HG03378 (cell line): ENCODE measurements at regions not wholly inside any gene's neighbourhood (a gene's known extent, or its start where the extent isn't known, plus 50 kb on each side); places are given as distances from the start of the nearest gene placed in this dataset.
A peak's percentile ranks its signal among the peaks of the same experiment; 100 is the strongest.
"Not testable (repeated sequence)": the region's sequence is repeated elsewhere in the genome, so short reads cannot be mapped to it uniquely, and the experiment has no call there.

Experiments
- ATAC-seq: cut with Tn5 transposase; IDR thresholded peaks from one replicate; pipeline ENCODE4 v1.9.1; 2021; ENCODE audit warnings: mild to moderate bottlenecking, moderate library complexity; ENCODE audit not compliant: unreplicated experiment

- ATAC-seq = not testable (repeated sequence)
These were observed 140.0 kb upstream of the C1GALT1 start for GRCh38 chr7:7042286-7042893.

- no peak for ATAC-seq
These were observed 137.5 kb upstream of the C1GALT1 start for GRCh38 chr7:7044806-7045205.

GRCh38 chr7:7048213-7048612 is 134.1 kb upstream of the C1GALT1 start:
- ATAC-seq = no peak

- ATAC-seq = peak; percentile 83
These were observed 131.0 kb upstream of the C1GALT1 start for GRCh38 chr7:7051206-7051877.

GRCh38 chr7:7054252-7054830 is 128.0 kb upstream of the C1GALT1 start:
- no peak for ATAC-seq

- ATAC-seq = no peak
These were observed 121.3 kb upstream of the C1GALT1 start for GRCh38 chr7:7060828-7061599.

- no peak for ATAC-seq
These were observed 104.4 kb upstream of the C1GALT1 start for GRCh38 chr7:7077945-7078344.

GRCh38 chr7:7080802-7081201 is 101.5 kb upstream of the C1GALT1 start:
- ATAC-seq = no peak

GRCh38 chr7:7090460-7090859 is 91.9 kb upstream of the C1GALT1 start:
- no peak for ATAC-seq

- ATAC-seq = no peak
These were observed 84.0 kb upstream of the C1GALT1 start for GRCh38 chr7:7098280-7098818.

GRCh38 chr7:7099584-7100014 is 82.7 kb upstream of the C1GALT1 start:
- ATAC-seq = no peak

GRCh38 chr7:7100432-7100849 is 81.9 kb upstream of the C1GALT1 start:
- no peak for ATAC-seq

GRCh38 chr7:7102906-7103305 is 79.4 kb upstream of the C1GALT1 start:
- no peak for ATAC-seq

GRCh38 chr7:7103343-7104313 is 78.7 kb upstream of the C1GALT1 start:
- no peak for ATAC-seq

- no peak for ATAC-seq
These were observed 78.0 kb upstream of the C1GALT1 start for GRCh38 chr7:7104314-7104698.

GRCh38 chr7:7104971-7105370 is 77.4 kb upstream of the C1GALT1 start:
- ATAC-seq = no peak

- no peak for ATAC-seq
These were observed 76.4 kb upstream of the C1GALT1 start for GRCh38 chr7:7105800-7106582.

GRCh38 chr7:7108931-7109330 is 73.4 kb upstream of the C1GALT1 start:
- ATAC-seq = no peak

GRCh38 chr7:7109934-7110333 is 72.4 kb upstream of the C1GALT1 start:
- ATAC-seq = no peak
